HEK293T (cell line): ENCODE measurements at regions not wholly inside any gene's neighbourhood (a gene's known extent, or its start where the extent isn't known, plus 50 kb on each side); places are given as distances from the start of the nearest gene placed in this dataset.
A peak's percentile ranks its signal among the peaks of the same experiment; 100 is the strongest.

ENCODE experiments used
- CTCF ChIA-PET: fragments of 350-600 bp; formaldehyde crosslinking; extraction: SDS; loops from one replicate; lab custom pipeline; 2021; ENCODE audit warnings: antibody characterized with exemption, inconsistent platforms; lab: Yijun Ruan, JAX
- POLR2A ChIA-PET: fragments of 350-600 bp; formaldehyde crosslinking; extraction: SDS; loops from one replicate; lab custom pipeline; 2020; ENCODE audit warnings: antibody characterized with exemption, inconsistent platforms; lab: Yijun Ruan, JAX
- DNase-seq: peaks from one replicate; pipeline ENCODE4 v3.0.0; 2012; ENCODE audit warnings: mixed read lengths; ENCODE audit errors: extremely low spot score
- ARNT ChIP-seq: fragments of 450-650 bp; IDR thresholded peaks from 2 replicates; pipeline ENCODE4 v1.6.1; 2017; ENCODE audit warnings: mild to moderate bottlenecking
- BHLHE40 ChIP-seq: fragments of 450-650 bp; IDR thresholded peaks from 2 replicates; pipeline ENCODE4 v1.6.1; 2016; ENCODE audit warnings: mild to moderate bottlenecking, moderate library complexity, borderline replicate concordance
- CTBP1 ChIP-seq: fragments of 450-650 bp; IDR thresholded peaks from 2 replicates; pipeline ENCODE4 v1.6.1; 2016; ENCODE audit warnings: borderline replicate concordance
- ELF4 ChIP-seq: fragments of 450-650 bp; IDR thresholded peaks from 2 replicates; pipeline ENCODE4 v1.6.1; 2017; ENCODE audit warnings: antibody characterized with exemption
- FOXA1 ChIP-seq: fragments of 450-650 bp; IDR thresholded peaks from 2 replicates; pipeline ENCODE4 v1.6.1; 2016; ENCODE audit warnings: mild to moderate bottlenecking
- FOXK2 ChIP-seq: fragments of 450-650 bp; IDR thresholded peaks from 2 replicates; pipeline ENCODE4 v1.6.1; 2016; ENCODE audit warnings: mild to moderate bottlenecking
- FOXM1 ChIP-seq: fragments of 450-650 bp; IDR thresholded peaks from 2 replicates; pipeline ENCODE4 v1.6.1; 2017; ENCODE audit warnings: mild to moderate bottlenecking, borderline replicate concordance
- HDGF ChIP-seq: fragments of 450-650 bp; IDR thresholded peaks from 2 replicates; pipeline ENCODE4 v1.6.1; 2017; ENCODE audit warnings: antibody characterized with exemption, borderline replicate concordance
- L3MBTL2 ChIP-seq: fragments of 450-650 bp; conservative IDR thresholded peaks from 2 replicates; pipeline ENCODE4 v1.6.1; 2016; ENCODE audit warnings: mild to moderate bottlenecking
- LEF1 ChIP-seq: fragments of 450-650 bp; IDR thresholded peaks from 2 replicates; pipeline ENCODE4 v1.6.1; 2017; ENCODE audit warnings: mild to moderate bottlenecking, borderline replicate concordance
- NFRKB ChIP-seq: fragments of 450-650 bp; IDR thresholded peaks from 2 replicates; pipeline ENCODE4 v1.6.1; 2016; ENCODE audit warnings: mild to moderate bottlenecking, moderate library complexity
- SP1 ChIP-seq: fragments of 450-650 bp; IDR thresholded peaks from 2 replicates; pipeline ENCODE4 v1.6.1; 2017
- SUZ12 ChIP-seq: fragments of 450-650 bp; IDR thresholded peaks from 2 replicates; pipeline ENCODE4 v1.6.1; 2016; ENCODE audit warnings: mild to moderate bottlenecking
- TARDBP ChIP-seq: fragments of 450-650 bp; IDR thresholded peaks from 2 replicates; pipeline ENCODE4 v1.6.1; 2016
- ZNF384 ChIP-seq: fragments of 450-650 bp; IDR thresholded peaks from 2 replicates; pipeline ENCODE4 v1.6.1; 2016
- TF ChIP-seq, protein P1 (sequence below): fragments of 450-650 bp; IDR thresholded peaks from 2 replicates; pipeline ENCODE4 v1.6.1; 2016

GRCh38 chr3:72590732-72591221 lies 257.5 kb downstream of the SHQ1 start:
- ChIA-PET POLR2A (no interaction called here), CTCF (interaction anchor here (0.6 kb wide), 2 partner anchors 13 to 732 kb away, joined by 3 to 5 read pairs; no protein-coding TSS in a partner anchor)
- TF ChIP-seq SUZ12 (no peak), FOXA1 (no peak), NFRKB (no peak), LEF1 (no peak), ZNF384 (no peak), HDGF (no peak), TARDBP (no peak), BHLHE40 (no peak), FOXM1 (no peak), FOXK2 (no peak), SP1 (no peak), L3MBTL2 (no peak), ELF4 (no peak), CTBP1 (no peak), ARNT (no peak)
- TF ChIP-seq, protein P1, sequence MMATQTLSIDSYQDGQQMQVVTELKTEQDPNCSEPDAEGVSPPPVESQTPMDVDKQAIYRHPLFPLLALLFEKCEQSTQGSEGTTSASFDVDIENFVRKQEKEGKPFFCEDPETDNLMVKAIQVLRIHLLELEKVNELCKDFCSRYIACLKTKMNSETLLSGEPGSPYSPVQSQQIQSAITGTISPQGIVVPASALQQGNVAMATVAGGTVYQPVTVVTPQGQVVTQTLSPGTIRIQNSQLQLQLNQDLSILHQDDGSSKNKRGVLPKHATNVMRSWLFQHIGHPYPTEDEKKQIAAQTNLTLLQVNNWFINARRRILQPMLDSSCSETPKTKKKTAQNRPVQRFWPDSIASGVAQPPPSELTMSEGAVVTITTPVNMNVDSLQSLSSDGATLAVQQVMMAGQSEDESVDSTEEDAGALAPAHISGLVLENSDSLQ, result no peak
- peak; percentile 21 for DNase-seq

- ChIA-PET POLR2A (no interaction called here), CTCF (interaction anchor here (0.6 to 0.8 kb wide), 2 partner anchors 143 to 179 kb away, joined by 3 read pairs; no protein-coding TSS in a partner anchor)
- no peak for DNase-seq
- TF ChIP-seq NFRKB (no peak), HDGF (no peak), SP1 (no peak), ZNF384 (no peak), ELF4 (no peak), SUZ12 (no peak), FOXK2 (no peak)
Observed at GRCh38 chr3:72587282-72587681, 261.0 kb downstream of the SHQ1 start.

DNA sequence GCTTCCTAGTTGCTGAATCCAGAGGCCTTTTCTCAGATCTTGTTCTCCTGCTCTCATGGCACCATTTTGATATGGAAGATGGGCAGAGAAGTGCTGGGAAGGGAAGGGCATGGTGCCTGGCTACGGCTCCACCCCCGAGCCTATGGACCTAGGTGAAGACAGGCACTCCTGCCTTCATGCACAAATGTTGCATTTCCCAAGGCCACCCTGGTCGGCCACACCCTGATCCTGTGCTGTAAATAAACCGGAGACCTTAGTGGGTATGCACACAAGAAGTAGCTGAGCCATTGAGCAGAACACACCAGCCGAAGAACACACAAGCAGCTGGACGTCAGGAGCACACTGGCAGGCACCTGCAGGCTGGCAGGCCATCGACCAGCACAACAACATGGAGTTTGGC lies 261.6 kb downstream of the SHQ1 start:
- CTCF ChIA-PET, result interaction anchor here (0.6 kb wide), 1 partner anchor 143 kb away, joined by 3 read pairs; no protein-coding TSS in a partner anchor
- POLR2A ChIA-PET, result no interaction called here

DNA sequence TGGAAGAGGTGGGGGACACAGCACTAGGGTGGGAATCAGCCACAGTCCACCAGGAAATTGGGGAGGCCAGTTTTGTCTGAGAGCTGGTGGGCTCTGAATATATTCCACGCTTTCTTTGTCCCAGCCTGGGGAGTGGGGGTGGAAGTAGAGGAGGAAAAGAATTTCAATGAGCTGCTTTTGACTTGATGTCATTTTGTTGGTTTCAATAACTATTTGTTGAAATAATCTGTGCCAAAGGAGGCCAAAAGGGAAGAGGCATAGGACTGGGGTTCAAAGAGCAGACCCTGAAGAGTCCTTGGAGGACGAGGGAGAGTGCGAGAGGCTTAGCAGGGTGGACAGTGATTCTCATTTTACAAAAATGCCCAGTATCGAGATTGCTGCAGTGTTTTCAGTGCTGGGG lies 262.3 kb downstream of the SHQ1 start:
- ChIA-PET POLR2A (no interaction called here), CTCF (no interaction called here)
- TF ChIP-seq NFRKB (no peak), L3MBTL2 (no peak), LEF1 (no peak), ZNF384 (no peak)
- TF ChIP-seq, protein P1, result no peak
- DNase-seq, result no peak

More for the DNA sequence above, 261.6 kb downstream of the SHQ1 start:
- DNase-seq, result no peak
- TF ChIP-seq TARDBP (no peak), CTBP1 (no peak)

DNA sequence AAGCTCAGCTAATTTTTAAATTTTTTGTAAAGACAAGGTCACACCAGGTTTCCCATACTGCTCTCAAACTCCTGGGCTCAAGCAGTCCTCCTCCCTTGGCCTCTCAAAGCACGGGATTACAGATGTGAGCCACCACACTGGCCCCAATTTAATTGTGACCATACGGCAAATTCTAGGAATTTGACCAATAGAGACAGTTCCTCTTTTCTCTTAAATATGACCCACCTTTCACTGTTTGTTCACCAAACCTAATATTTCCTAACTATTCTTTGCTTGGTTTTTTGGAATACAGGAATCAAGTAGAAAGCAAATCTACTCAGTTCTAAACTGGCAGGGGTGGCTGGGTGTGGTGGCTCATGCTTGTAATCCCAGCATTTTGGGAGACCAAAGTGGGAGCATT lies 264.0 kb downstream of the SHQ1 start:
- CTCF ChIA-PET, result no interaction called here
- POLR2A ChIA-PET, result no interaction called here
- TF ChIP-seq LEF1 (no peak), ELF4 (no peak), BHLHE40 (no peak), SUZ12 (no peak), ARNT (no peak), TARDBP (no peak), FOXM1 (no peak), NFRKB (no peak), ZNF384 (no peak), FOXA1 (no peak), L3MBTL2 (no peak), CTBP1 (no peak), HDGF (no peak)
- TF ChIP-seq, protein P1, result no peak
- no peak for DNase-seq

DNA sequence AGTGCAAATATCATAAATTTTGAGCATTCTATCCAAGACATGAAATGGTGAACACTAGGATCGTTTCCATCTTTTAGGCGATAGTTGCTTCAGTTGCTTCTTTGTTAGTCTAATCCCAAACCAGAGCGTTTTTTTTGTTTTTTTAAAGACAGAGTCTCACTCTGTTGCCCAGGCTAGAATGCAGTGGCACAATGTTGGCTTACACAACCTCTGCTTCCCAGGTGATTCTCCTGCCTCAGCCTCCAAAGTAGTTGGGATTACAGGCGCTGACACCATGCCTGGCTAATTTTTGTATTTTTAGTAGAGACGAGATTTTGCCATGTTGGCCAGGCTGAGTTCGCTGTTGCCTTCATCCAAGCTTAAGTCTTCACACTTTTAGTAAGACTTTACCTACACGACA lies 265.3 kb downstream of the SHQ1 start:
- TF ChIP-seq ZNF384 (no peak), CTBP1 (no peak), L3MBTL2 (no peak), ARNT (no peak), NFRKB (no peak), ELF4 (no peak), FOXA1 (no peak), FOXK2 (no peak), FOXM1 (no peak), SUZ12 (no peak), LEF1 (no peak), BHLHE40 (no peak), HDGF (no peak), SP1 (no peak), TARDBP (no peak)
- TF ChIP-seq, protein P1, result no peak
- no peak for DNase-seq
- CTCF ChIA-PET, result no interaction called here
- POLR2A ChIA-PET, result no interaction called here
